ENCODE measurements at regions not wholly inside any gene's neighbourhood (a gene's known extent, or its start where the extent isn't known, plus 50 kb on each side); places are given as distances from the start of the nearest gene placed in this dataset.

DNA sequence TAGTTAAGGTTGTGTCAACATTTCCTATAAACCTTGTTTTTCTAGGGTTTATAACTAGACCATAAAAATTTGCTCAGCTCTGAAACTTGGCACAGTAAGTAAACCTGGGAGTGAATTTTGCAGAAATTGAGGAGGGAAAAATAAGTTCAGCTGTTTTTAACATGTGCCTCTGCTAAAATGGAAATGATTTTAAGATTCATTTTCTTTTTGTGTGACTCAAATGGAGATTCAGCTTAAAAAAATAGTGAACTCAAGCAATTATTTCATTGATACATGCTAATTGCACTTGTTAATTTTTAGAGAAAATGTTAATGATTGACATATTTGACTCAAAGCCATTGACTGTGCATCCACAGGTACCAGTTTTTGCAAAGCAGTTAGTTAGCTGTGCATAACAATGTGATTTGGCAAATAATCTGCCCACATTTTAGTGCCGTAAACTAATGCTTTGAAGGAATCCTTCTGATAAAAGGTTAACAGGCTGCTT is 68.5 kb upstream of the ZNF438 start:
- Histone ChIP-seq H3K9me2 (ENCODE audit: low read depth, low read length) (no peaks in the 10 kb centered on the region), H3K4me2 (ENCODE audit: low read length) (no peak overlapping the region), H3K27me3 (ENCODE audit: insufficient read depth, low read length) (peaks cover 5% of the 10 kb centered on the region), H3K4me3 (ENCODE audit: low read depth, low read length, poor library complexity, severe bottlenecking) (no peak overlapping the region), H3F3A (ENCODE audit: insufficient read depth, low read length) (no peaks in the 10 kb centered on the region), H2AFZ (ENCODE audit: low read length) (no peak overlapping the region), H3K4me1 (ENCODE audit: insufficient read depth, low read length, severe bottlenecking) (no peaks in the 10 kb centered on the region), H3K9me3 (ENCODE audit: low read length) (no peaks in the 10 kb centered on the region), H3K27ac (ENCODE audit: low read depth, low read length, poor library complexity, severe bottlenecking) (no peak overlapping the region), H3K36me3 (ENCODE audit: insufficient read depth, low read length) (no peaks in the 10 kb centered on the region), H4K20me1 (ENCODE audit: insufficient read depth, low read length) (no peaks in the 10 kb centered on the region), H3K79me2 (ENCODE audit: insufficient read depth, low read length) (no peaks in the 10 kb centered on the region), H3K9ac (ENCODE audit: low read length) (no peak overlapping the region)
- TF ChIP-seq, protein P1, sequence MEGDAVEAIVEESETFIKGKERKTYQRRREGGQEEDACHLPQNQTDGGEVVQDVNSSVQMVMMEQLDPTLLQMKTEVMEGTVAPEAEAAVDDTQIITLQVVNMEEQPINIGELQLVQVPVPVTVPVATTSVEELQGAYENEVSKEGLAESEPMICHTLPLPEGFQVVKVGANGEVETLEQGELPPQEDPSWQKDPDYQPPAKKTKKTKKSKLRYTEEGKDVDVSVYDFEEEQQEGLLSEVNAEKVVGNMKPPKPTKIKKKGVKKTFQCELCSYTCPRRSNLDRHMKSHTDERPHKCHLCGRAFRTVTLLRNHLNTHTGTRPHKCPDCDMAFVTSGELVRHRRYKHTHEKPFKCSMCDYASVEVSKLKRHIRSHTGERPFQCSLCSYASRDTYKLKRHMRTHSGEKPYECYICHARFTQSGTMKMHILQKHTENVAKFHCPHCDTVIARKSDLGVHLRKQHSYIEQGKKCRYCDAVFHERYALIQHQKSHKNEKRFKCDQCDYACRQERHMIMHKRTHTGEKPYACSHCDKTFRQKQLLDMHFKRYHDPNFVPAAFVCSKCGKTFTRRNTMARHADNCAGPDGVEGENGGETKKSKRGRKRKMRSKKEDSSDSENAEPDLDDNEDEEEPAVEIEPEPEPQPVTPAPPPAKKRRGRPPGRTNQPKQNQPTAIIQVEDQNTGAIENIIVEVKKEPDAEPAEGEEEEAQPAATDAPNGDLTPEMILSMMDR (IDR thresholded peaks at IDR 0.05; ENCODE audit: low read length): no peak
- no peak for TF ChIP-seq EZH2 (IDR thresholded peaks at IDR 0.05; ENCODE audit: borderline replicate concordance, low read length)

DNA sequence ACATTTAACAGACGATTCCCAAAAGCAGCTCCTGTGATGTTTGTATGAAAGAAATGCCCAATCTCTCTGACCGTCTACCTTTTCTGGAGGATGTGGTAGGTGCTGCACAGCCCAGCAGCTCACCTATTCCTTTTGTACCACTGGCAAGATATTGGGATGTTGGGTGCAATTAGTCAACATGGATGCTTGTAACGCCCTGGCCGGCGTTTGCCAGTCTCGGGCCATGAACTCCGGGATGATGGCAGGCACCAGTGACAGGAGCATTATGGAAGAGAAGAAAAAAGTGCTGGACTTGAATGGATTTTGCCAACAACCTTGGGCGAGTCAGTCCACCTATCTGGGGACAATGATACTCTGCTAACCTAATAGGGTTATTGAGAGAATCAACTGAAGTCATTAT is 69.0 kb upstream of the ZNF438 start:
- Histone ChIP-seq H3K36me3 (ENCODE audit: insufficient read depth, low read length) (no peaks in the 10 kb centered on the region), H3K4me1 (ENCODE audit: insufficient read depth, low read length, severe bottlenecking) (no peaks in the 10 kb centered on the region), H3K27me3 (ENCODE audit: insufficient read depth, low read length) (peaks cover 5% of the 10 kb centered on the region), H3K9me2 (ENCODE audit: low read depth, low read length) (no peaks in the 10 kb centered on the region), H3K27ac (ENCODE audit: low read depth, low read length, poor library complexity, severe bottlenecking) (no peak overlapping the region), H3F3A (ENCODE audit: insufficient read depth, low read length) (no peaks in the 10 kb centered on the region), H3K4me3 (ENCODE audit: low read depth, low read length, poor library complexity, severe bottlenecking) (no peak overlapping the region), H4K20me1 (ENCODE audit: insufficient read depth, low read length) (no peaks in the 10 kb centered on the region), H3K4me2 (ENCODE audit: low read length) (no peak overlapping the region), H2AFZ (ENCODE audit: low read length) (no peak overlapping the region), H3K79me2 (ENCODE audit: insufficient read depth, low read length) (no peaks in the 10 kb centered on the region), H3K9me3 (ENCODE audit: low read length) (no peaks in the 10 kb centered on the region), H3K9ac (ENCODE audit: low read length) (no peak overlapping the region)
- TF ChIP-seq, protein P1 (IDR thresholded peaks at IDR 0.05; ENCODE audit: low read length): no peak
- no peak for TF ChIP-seq EZH2 (IDR thresholded peaks at IDR 0.05; ENCODE audit: borderline replicate concordance, low read length)

DNA sequence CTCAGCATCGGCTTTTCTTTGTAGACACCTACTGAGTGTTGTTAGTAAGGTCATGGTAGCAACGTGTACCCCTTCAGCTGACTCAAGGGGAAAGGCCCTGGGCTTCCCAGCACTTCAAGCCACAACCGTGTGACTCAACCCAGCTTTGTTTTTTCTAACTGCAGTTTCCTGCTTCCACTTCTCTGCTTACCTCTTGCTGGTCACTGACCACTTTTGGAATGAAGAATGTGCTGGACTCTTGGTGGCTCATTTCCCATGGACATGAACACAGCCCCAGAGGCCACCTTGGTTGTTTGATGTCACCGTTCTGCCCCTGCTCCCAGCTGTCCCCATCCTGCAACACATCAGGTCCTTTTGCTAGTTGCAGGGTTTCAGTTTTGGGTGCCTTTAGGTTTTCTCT is 69.5 kb upstream of the ZNF438 start:
- no peak overlapping the region for H3K4me3 ChIP-seq (ENCODE audit: low read depth, low read length, poor library complexity, severe bottlenecking)
- no peak overlapping the region for H3K4me2 ChIP-seq (ENCODE audit: low read length)
- H3K79me2 ChIP-seq (ENCODE audit: insufficient read depth, low read length): no peaks in the 10 kb centered on the region
- H3K36me3 ChIP-seq (ENCODE audit: insufficient read depth, low read length): no peaks in the 10 kb centered on the region
- H3F3A ChIP-seq (ENCODE audit: insufficient read depth, low read length): no peaks in the 10 kb centered on the region
- peaks cover 5% of the 10 kb centered on the region for H3K27me3 ChIP-seq (ENCODE audit: insufficient read depth, low read length)
- H4K20me1 ChIP-seq (ENCODE audit: insufficient read depth, low read length): no peaks in the 10 kb centered on the region
- H2AFZ ChIP-seq (ENCODE audit: low read length): no peak overlapping the region
- no peak overlapping the region for H3K9ac ChIP-seq (ENCODE audit: low read length)
- no peak overlapping the region for H3K27ac ChIP-seq (ENCODE audit: low read depth, low read length, poor library complexity, severe bottlenecking)
- TF ChIP-seq EZH2 (IDR thresholded peaks at IDR 0.05; ENCODE audit: borderline replicate concordance, low read length): no peak
- TF ChIP-seq, protein P1 (IDR thresholded peaks at IDR 0.05; ENCODE audit: low read length): no peak
- no peaks in the 10 kb centered on the region for H3K4me1 ChIP-seq (ENCODE audit: insufficient read depth, low read length, severe bottlenecking)
- no peaks in the 10 kb centered on the region for H3K9me2 ChIP-seq (ENCODE audit: low read depth, low read length)
- H3K9me3 ChIP-seq (ENCODE audit: low read length): no peaks in the 10 kb centered on the region

Data from OCI-LY1 (cell line).